HepG2 (cell line): ENCODE measurements at regions not wholly inside any gene's neighbourhood (a gene's known extent, or its start where the extent isn't known, plus 50 kb on each side); places are given as distances from the start of the nearest gene placed in this dataset.
A peak's percentile ranks its signal among the peaks of the same experiment; 100 is the strongest.

Experiments used
- ATRX ChIP-seq: sonication (generic); formaldehyde crosslinking; IDR thresholded peaks from 2 replicates; pipeline ENCODE4 v1.4.0; 2020; ENCODE audit warnings: missing genetic modification reagents, borderline replicate concordance
- GATAD1 ChIP-seq: IDR thresholded peaks from 2 replicates; pipeline ENCODE4 v1.6.1; 2016; ENCODE audit warnings: missing genetic modification reagents, missing compliant biosample characterization
- GTF3A ChIP-seq: sonication (generic); formaldehyde crosslinking; conservative IDR thresholded peaks from 2 replicates; pipeline ENCODE4 v1.4.0; 2020; ENCODE audit warnings: mild to moderate bottlenecking, missing genetic modification reagents
- MIXL1 ChIP-seq: IDR thresholded peaks from 2 replicates; pipeline ENCODE4 v1.6.1; 2016
- NFYC ChIP-seq: IDR thresholded peaks from 2 replicates; pipeline ENCODE4 v1.6.1; 2016; ENCODE audit warnings: missing genetic modification reagents, missing compliant biosample characterization
- PHB2 ChIP-seq: fragments of 450-650 bp; IDR thresholded peaks from 2 replicates; pipeline ENCODE4 v1.6.1; 2018; ENCODE audit not compliant: partially characterized antibody
- SAP130 ChIP-seq: IDR thresholded peaks from 2 replicates; pipeline ENCODE4 v1.6.1; 2016; ENCODE audit warnings: low read depth
- SMAD3 ChIP-seq: sonication (generic); formaldehyde crosslinking; IDR thresholded peaks from 2 replicates; pipeline ENCODE4 v1.4.0; 2020; ENCODE audit warnings: missing genetic modification reagents
- ZKSCAN1 ChIP-seq: fragments of 150-350 bp; IDR thresholded peaks from 2 replicates; pipeline ENCODE4 v1.6.1; 2014; ENCODE audit warnings: low read length
- ZNF18 ChIP-seq: sonication (generic); formaldehyde crosslinking; IDR thresholded peaks from 2 replicates; pipeline ENCODE4 v1.8.0; 2022; ENCODE audit warnings: mild to moderate bottlenecking, missing genetic modification reagents; ENCODE audit not compliant: insufficient replicate concordance
- TF ChIP-seq, protein P1 (sequence below): sonication (generic); formaldehyde crosslinking; IDR thresholded peaks from 2 replicates; pipeline ENCODE4 v1.4.0; 2020; ENCODE audit warnings: missing genetic modification reagents
- TF ChIP-seq, protein P2 (sequence below): sonication (generic); formaldehyde crosslinking; IDR thresholded peaks from 2 replicates; pipeline ENCODE4 v1.4.0; 2020; ENCODE audit warnings: missing genetic modification reagents, mild to moderate bottlenecking, borderline replicate concordance
- TF ChIP-seq, protein P3 (sequence below): sonication (generic); formaldehyde crosslinking; conservative IDR thresholded peaks from 2 replicates; pipeline ENCODE4 v1.4.0; 2020; ENCODE audit warnings: missing genetic modification reagents

- TF ChIP-seq, protein P1, sequence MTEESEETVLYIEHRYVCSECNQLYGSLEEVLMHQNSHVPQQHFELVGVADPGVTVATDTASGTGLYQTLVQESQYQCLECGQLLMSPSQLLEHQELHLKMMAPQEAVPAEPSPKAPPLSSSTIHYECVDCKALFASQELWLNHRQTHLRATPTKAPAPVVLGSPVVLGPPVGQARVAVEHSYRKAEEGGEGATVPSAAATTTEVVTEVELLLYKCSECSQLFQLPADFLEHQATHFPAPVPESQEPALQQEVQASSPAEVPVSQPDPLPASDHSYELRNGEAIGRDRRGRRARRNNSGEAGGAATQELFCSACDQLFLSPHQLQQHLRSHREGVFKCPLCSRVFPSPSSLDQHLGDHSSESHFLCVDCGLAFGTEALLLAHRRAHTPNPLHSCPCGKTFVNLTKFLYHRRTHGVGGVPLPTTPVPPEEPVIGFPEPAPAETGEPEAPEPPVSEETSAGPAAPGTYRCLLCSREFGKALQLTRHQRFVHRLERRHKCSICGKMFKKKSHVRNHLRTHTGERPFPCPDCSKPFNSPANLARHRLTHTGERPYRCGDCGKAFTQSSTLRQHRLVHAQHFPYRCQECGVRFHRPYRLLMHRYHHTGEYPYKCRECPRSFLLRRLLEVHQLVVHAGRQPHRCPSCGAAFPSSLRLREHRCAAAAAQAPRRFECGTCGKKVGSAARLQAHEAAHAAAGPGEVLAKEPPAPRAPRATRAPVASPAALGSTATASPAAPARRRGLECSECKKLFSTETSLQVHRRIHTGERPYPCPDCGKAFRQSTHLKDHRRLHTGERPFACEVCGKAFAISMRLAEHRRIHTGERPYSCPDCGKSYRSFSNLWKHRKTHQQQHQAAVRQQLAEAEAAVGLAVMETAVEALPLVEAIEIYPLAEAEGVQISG = no peak
- 0 out of 2 replicates have a peak, but pooled peaks have one; percentile 20 for TF ChIP-seq GATAD1 (CRISPR knock-in tag)
- TF ChIP-seq GTF3A (CRISPR knock-in tag) = no peak
- TF ChIP-seq SMAD3 (CRISPR knock-in tag) = no peak
- no peak for TF ChIP-seq SAP130 (CRISPR knock-in tag)
- TF ChIP-seq, protein P2, sequence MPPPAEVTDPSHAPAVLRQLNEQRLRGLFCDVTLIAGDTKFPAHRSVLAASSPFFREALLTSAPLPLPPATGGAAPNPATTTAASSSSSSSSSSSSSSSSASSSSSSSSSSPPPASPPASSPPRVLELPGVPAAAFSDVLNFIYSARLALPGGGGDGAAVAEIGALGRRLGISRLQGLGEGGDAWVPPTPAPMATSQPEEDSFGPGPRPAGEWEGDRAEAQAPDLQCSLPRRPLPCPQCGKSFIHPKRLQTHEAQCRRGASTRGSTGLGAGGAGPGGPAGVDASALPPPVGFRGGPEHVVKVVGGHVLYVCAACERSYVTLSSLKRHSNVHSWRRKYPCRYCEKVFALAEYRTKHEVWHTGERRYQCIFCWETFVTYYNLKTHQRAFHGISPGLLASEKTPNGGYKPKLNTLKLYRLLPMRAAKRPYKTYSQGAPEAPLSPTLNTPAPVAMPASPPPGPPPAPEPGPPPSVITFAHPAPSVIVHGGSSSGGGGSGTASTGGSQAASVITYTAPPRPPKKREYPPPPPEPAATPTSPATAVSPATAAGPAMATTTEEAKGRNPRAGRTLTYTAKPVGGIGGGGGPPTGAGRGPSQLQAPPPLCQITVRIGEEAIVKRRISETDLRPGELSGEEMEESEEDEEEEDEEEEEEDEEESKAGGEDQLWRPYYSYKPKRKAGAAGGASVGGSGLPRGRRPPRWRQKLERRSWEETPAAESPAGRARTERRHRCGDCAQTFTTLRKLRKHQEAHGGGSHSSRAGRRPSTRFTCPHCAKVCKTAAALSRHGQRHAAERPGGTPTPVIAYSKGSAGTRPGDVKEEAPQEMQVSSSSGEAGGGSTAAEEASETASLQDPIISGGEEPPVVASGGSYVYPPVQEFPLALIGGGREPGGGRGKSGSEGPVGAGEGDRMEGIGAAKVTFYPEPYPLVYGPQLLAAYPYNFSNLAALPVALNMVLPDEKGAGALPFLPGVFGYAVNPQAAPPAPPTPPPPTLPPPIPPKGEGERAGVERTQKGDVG = peak; percentile 53; the same call in 1 of the 2 replicates
- TF ChIP-seq PHB2 = no peak
- TF ChIP-seq MIXL1 (CRISPR knock-in tag) = no peak
- TF ChIP-seq, protein P3, sequence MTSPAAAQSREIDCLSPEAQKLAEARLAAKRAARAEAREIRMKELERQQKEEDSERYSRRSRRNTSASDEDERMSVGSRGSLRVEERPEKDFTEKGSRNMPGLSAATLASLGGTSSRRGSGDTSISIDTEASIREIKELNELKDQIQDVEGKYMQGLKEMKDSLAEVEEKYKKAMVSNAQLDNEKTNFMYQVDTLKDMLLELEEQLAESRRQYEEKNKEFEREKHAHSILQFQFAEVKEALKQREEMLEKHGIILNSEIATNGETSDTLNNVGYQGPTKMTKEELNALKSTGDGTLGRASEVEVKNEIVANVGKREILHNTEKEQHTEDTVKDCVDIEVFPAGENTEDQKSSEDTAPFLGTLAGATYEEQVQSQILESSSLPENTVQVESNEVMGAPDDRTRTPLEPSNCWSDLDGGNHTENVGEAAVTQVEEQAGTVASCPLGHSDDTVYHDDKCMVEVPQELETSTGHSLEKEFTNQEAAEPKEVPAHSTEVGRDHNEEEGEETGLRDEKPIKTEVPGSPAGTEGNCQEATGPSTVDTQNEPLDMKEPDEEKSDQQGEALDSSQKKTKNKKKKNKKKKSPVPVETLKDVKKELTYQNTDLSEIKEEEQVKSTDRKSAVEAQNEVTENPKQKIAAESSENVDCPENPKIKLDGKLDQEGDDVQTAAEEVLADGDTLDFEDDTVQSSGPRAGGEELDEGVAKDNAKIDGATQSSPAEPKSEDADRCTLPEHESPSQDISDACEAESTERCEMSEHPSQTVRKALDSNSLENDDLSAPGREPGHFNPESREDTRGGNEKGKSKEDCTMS (CRISPR knock-in tag) = no peak
- no peak for TF ChIP-seq NFYC (CRISPR knock-in tag)
- TF ChIP-seq ZNF18 (CRISPR knock-in tag) = no peak
- TF ChIP-seq ATRX (CRISPR knock-in tag) = no peak
- no peak for TF ChIP-seq ZKSCAN1
Measured at GRCh38 chr2:20113004-20113796, 61.8 kb upstream of the LAPTM4A start (continued).
